Activated T-cell treated with anti-CD3 and anti-CD28 coated beads for 1 hour (primary cell): ENCODE measurements at regions not wholly inside any gene's neighbourhood (a gene's known extent, or its start where the extent isn't known, plus 50 kb on each side); places are given as distances from the start of the nearest gene placed in this dataset.
"Not testable (repeated sequence)": the region's sequence is repeated elsewhere in the genome, so short reads cannot be mapped to it uniquely, and the experiment has no call there.

Source experiments
- DNase-seq: peaks from one replicate; pipeline ENCODE4 v3.0.0-alpha.2; 2020; ENCODE audit warnings: low read depth

- DNase-seq, result no peak
Observed at GRCh38 chr22:19641254-19641982, 72.9 kb upstream of the SEPTIN5 start.

DNA sequence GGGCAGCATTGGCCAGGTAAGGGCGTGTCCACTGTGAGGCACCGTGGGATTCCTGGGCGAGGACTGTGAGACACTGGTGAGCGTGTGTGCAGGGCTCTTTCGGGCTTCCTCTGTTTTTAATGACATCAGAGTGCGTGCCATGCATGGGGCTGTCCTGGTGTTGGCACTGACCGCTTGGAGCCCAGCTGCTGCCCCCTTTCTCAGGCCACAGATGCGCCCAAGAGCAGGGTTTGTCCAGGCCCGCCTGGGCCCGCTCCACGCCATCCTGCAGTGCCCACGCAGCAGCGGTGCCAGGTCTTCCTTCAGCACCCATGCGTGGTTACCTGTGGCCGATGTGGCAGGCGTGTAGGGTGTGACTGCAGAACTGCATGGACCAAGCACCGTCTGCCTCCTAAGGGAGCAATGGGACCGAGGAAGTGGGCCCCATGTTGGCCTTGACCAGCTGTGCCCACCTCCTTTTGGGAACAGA lies 72.3 kb upstream of the SEPTIN5 start:
- DNase-seq, result no peak

DNA sequence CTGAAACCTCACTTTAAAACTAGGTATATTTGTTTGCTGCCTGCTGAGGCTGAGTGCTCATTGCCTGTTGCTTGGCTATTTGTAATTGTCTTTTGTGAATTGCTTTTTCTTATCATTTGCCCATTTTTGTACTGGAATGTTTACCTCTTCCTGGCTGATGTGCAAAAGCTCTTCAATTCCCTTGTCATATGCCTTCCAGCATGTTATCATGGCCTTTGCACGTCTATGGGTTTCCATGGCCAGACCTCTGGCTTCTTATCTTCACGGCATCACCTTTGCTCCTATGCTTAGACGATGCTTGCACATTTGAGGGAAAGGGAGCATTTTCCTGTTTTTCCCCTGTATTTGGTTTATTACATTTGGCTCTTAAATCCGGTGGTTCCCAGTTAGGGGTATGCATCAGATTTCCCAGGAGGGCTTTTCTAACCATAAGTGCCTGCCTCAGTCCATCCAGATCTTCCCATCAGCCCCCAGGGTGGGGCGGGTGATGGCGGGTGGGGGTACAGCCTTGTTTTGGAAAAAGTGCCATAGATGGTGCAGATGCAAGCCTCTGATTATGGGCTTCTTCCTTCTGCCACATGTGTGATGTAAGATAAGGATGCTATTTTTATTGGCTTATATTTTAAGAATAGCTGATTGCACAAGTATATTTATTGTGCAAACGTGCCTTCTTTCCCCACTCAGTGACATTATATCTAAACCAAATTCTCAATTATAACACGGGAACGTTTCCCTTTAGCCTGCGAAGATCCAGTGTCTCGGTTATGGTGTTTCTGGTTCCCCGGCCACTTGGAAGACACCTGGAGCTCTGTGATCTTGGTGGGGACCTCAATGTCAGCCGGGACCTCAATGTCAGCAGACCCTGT lies 70.6 kb upstream of the SEPTIN5 start:
- no peak for DNase-seq

DNA sequence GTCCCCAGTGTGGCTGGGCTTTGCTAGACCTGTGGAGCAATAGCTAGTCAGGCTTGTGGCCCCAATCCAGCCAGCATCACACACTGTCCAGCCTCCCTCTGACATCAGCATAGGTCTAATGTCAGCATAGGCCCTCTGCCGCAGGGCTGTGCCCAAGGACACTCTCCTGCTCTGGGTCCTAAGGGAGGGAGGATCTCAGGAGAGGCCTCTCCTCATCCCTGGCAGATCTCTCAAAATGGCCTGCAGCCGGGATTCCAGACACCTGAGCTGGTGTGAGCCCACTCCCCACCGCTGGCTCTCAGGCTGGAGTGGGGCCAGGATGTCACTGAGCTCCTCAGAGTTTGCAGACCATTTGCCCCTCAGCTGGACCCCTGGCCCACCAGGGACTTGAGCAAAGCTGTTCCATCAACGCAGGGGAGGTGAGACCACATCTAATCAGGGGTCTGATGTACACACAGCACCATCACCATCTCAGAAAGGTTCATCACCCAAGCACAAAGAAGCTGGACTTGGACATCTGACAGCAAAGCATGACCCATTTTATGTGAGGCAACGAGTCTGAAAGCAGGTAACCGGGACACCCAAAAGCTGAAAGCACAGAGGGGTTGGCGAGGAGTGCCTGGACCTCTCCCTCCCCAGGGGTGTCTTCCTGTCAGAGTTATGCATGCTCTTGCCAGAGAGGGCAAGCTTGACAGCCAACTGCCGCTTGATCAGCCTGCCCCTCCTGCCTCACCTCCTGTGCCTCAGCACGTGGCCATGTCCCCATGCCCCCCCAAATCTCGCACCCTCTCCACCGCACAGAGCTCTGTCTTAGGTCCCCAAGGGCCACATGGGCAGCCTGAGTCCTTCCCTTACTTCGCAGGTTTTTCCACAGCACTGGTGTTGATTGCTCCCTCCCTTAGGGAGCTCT lies 69.7 kb upstream of the SEPTIN5 start:
- DNase-seq, result no peak

- no peak for DNase-seq
Observed at GRCh38 chr22:19645391-19645790, 68.9 kb upstream of the SEPTIN5 start.

- no peak for DNase-seq
Observed at GRCh38 chr22:19645905-19646304, 68.4 kb upstream of the SEPTIN5 start.

GRCh38 chr22:19646383-19646782 lies 67.9 kb upstream of the SEPTIN5 start:
- no peak for DNase-seq

DNA sequence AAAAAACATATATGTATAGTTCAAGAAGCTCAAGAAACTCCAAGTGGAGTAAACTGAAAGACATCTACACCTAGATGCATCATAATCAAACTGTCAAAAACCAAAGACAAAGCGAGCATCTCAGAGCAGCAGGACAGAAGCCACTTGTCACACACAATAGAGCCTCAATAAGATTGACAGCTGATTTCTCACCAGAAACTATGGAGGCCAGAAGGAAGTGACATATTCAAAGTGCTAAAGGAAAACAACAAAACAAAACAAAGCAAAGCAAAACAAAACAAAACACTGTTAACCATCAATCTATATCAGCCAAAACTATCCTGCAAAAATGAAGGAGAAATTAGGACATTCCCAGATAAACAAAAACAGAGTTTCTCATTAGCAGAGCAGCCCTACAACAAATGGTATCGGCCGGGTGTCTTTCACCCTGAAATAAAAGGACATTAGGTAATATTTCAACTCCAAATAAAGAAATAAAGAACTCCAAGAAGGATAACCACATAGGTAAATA lies 65.8 kb upstream of the SEPTIN5 start:
- DNase-seq, result no peak

- no peak for DNase-seq
Observed at GRCh38 chr22:19652316-19652715, 62.0 kb upstream of the SEPTIN5 start.

DNA sequence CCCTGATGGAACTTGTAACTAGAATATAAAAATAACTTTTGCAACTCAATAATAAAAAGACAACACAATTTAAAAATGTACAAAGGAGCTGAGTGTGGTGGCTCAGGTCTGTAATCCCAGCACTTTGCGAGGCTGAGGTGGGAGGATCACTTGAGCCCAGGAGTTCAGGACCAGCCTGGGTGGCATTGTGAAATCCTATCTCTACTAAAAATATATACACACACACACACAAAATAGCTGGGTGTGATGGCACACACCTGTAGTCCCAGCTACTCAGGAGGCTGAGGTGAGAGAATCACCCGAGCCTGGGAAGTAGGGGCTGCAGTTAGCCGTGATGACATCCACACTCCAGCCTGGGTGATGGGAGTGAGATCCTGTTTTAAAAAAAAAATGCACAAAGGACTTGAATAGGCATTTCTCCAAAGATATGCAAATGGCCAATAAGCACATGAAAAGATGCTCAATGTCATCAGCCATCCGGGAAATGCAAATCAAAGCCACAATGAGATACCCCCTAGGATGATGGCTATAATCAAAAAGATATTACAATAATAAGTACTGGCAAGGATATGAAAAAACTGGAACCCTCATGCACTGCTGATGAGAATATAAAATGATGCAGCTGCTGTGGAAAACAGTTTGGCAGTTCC lies 59.8 kb upstream of the SEPTIN5 start:
- DNase-seq, result no peak

- no peak for DNase-seq
Observed at GRCh38 chr22:19655399-19655798, 58.9 kb upstream of the SEPTIN5 start.

GRCh38 chr22:19656541-19657251 lies 57.6 kb upstream of the SEPTIN5 start:
- DNase-seq, result no peak

DNA sequence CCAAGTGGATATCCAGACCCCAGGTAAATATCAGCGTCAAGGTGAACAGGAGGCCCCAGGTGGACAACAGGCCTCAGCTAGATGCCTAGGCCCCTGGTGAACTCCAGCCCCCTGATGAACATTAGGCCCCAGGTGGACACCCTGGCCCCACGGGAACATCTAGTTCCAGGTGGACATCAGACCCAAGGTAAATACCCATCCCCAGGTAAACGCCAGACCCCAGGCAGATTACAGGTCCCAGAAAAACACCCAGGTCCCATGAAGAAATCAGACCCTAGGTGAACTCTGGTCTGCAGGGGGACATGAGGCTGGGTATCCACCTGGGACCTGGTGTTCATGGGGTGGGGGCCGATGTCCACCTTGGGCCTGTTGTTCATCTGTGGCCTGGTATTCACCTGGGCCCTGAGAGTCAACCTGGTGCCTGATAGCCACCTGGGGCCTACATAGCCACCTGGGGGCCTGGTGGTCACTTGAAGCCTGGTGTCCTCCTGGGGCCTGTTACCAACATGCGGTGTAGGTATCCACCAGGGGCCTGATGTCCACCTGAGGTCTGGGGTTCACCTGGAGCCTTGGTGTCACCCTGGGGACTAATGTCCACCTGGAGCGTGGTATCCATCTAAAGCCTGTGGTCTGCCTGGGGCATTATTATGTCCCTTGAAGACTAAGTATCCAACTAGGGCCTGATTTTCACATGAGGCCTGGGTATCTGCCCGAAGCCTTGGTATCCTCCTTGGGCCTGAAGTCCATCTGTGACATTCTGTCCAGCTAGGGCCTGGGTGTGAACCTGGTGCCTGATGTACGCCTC lies 56.8 kb upstream of the SEPTIN5 start:
- no peak for DNase-seq

DNA sequence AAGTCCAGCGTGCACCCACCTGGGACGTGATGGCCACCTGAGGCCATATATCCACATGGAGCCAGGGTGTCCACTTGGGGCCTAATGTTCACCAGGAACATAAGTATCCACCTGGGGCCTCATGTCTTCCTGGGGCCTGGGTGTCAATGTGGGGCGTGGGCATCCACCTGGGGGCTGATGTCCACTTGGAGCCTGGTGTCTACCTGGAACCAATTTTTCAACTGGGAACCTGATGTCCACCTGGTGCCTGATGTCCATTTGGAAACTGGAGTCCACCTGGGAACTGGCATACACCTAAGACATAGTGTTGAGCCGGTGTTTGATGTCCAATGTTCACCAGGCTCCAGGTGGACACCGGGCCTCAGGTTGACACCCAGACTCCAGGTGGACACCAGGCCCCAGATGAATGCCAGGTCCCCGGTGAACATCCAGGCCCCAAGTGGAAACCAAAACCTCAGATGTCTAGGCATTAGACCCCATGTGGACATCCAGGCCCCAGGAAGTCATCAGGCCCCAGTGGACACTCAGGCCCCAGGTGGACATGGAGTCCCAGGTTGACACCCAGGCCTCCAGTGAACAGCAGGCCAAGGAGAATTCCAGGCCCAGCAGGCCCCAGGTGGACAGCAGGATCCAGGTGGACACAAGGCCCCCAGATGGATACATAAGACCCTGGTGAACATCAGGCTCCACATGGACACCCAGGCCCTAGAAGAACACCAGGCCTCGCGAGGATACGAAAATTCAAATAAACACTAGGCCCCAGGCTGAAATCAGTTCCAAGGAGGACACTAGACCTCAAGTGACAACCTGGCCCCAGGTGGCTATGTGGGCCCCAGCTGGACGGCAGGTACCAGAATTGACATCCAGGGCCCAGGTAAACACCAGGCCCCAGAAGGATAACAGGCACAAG lies 56.0 kb upstream of the SEPTIN5 start:
- DNase-seq, result no peak

DNA sequence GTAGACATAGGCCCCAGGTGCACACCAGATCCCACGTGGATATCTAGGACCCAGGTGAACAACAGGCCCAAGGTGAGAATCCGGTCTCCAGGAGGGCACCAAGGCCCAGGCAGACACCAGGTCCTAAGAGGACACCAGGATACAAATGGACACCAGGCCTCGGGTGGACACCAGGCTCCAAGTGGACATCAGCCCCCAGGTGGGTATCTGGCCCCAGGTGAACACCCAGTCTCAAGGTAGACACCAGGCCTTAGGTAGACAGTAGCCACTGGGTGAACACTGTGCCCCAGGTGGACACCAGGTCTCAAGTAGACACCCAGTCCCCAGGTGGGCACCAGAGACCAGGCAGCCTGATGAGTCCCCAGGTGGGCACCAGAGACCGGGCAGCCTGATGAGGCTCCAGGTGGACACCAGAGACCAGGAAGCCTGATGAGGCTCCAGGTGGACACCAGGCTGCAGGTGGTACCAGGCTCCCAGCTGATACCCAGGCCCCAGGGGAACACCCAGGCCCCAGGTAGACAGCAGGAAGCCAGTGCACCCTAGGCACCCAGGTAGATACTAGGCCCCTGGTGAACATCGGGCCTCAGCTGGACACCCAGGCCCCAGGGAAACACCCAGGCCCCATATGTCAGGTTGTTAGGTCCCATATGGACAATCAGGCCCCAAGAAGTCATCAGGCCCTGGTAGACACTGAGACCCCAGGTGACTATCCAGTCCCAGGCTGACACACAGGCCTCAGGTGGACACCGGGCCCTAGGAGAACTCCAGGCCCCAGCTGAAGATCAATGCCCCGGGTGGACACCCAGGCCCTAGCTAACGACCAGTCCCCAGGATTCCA lies 55.1 kb upstream of the SEPTIN5 start:
- DNase-seq, result no peak

DNA sequence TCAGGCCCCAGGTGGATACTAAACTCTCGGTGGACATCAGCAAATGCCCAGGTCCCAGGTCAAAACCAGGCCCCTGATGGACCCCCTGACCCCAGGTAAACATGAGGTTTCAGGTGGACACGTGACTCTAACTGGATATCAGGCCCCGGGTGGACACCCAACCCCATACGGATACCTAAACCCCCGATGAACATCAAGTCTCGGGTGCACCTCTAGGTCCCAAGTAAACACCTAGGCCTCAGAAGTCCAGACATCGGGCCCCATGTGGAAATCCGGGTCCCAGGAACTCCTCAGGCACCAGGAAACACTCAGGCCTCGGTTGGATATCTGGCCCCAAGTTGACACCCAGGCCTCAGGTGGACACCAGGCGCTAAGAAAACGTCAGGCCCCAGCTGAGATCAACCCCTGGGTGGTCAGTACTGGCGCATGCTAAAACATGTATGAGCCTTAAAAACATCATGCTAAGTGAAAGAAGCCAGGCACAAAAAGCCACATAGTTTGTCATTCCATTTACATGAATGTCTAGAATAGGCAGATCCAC lies 54.4 kb upstream of the SEPTIN5 start:
- DNase-seq, result no peak

GRCh38 chr22:19660583-19660982 lies 53.7 kb upstream of the SEPTIN5 start:
- DNase-seq, result not testable (repeated sequence)

GRCh38 chr22:19661156-19661555 lies 53.1 kb upstream of the SEPTIN5 start:
- no peak for DNase-seq
